ENCODE measurements at regions not wholly inside any gene's neighbourhood (a gene's known extent, or its start where the extent isn't known, plus 50 kb on each side); places are given as distances from the start of the nearest gene placed in this dataset.

- DNase-seq (ENCODE audit: low spot score): peak; percentile 58
- Histone ChIP-seq H3K9ac (no peak overlapping the region), H3K4me1 (no peaks in the 10 kb centered on the region), H3K36me3 (no peaks in the 10 kb centered on the region), H3F3A (ENCODE audit: low read depth) (no peaks in the 10 kb centered on the region), H4K20me1 (ENCODE audit: low read depth) (no peaks in the 10 kb centered on the region), H3K4me3 (no peak overlapping the region), H2AFZ (replicated peaks) (no peak overlapping the region), H3K27me3 (no peaks in the 10 kb centered on the region), H3K79me2 (ENCODE audit: low read depth) (no peaks in the 10 kb centered on the region), H3K27ac (no peak overlapping the region), H3K4me2 (no peak overlapping the region), H3K9me3 (ENCODE audit: low read depth) (no peaks in the 10 kb centered on the region)
- Mint-ChIP-seq H3K36me3 (no peaks in the 10 kb centered on the region), H3K27me3 (ENCODE audit: insufficient read depth, low read depth) (no peaks in the 10 kb centered on the region), H3K4me3 (no peak overlapping the region), H3K4me1 (no peaks in the 10 kb centered on the region), H3K9me3 (no peaks in the 10 kb centered on the region), H3K27ac (no peak overlapping the region)
- TF ChIP-seq EZH2 (IDR thresholded peaks at IDR 0.05): no peak
- TF ChIP-seq CTCF (IDR thresholded peaks at IDR 0.05): peak; percentile 69
Measured at GRCh38 chr3:159828542-159828943, 160.1 kb upstream of the IL12A start.

- no peak overlapping the region for H3K27ac ChIP-seq
- H3K79me2 ChIP-seq (ENCODE audit: low read depth): no peaks in the 10 kb centered on the region
Measured at GRCh38 chr3:159829056-159829455, 159.6 kb upstream of the IL12A start.

GRCh38 chr3:159829539-159830227 lies 159.0 kb upstream of the IL12A start:
- Histone ChIP-seq H2AFZ (replicated peaks) (no peak overlapping the region), H3K27me3 (no peaks in the 10 kb centered on the region), H4K20me1 (ENCODE audit: low read depth) (no peaks in the 10 kb centered on the region), H3K36me3 (no peaks in the 10 kb centered on the region), H3K9ac (no peak overlapping the region), H3K4me2 (no peak overlapping the region), H3F3A (ENCODE audit: low read depth) (no peaks in the 10 kb centered on the region), H3K4me1 (no peaks in the 10 kb centered on the region), H3K27ac (no peak overlapping the region), H3K79me2 (ENCODE audit: low read depth) (no peaks in the 10 kb centered on the region), H3K4me3 (no peak overlapping the region), H3K9me3 (ENCODE audit: low read depth) (no peaks in the 10 kb centered on the region)
- Mint-ChIP-seq H3K27ac (no peak overlapping the region), H3K4me1 (no peaks in the 10 kb centered on the region), H3K27me3 (ENCODE audit: insufficient read depth, low read depth) (no peaks in the 10 kb centered on the region), H3K4me3 (no peak overlapping the region), H3K36me3 (no peaks in the 10 kb centered on the region), H3K9me3 (no peaks in the 10 kb centered on the region)
- no peak for DNase-seq (ENCODE audit: low spot score)
- TF ChIP-seq EZH2 (IDR thresholded peaks at IDR 0.05) (no peak), EZH2phosphoT487 (IDR thresholded peaks at IDR 0.05) (no peak), CTCF (IDR thresholded peaks at IDR 0.05) (no peak)

More at GRCh38 chr3:159829056-159829455, 159.6 kb upstream of the IL12A start:
- TF ChIP-seq EZH2phosphoT487 (IDR thresholded peaks at IDR 0.05): no peak
- no peak for TF ChIP-seq EZH2 (IDR thresholded peaks at IDR 0.05)
- no peak for TF ChIP-seq CTCF (IDR thresholded peaks at IDR 0.05)
- Mint-ChIP-seq H3K27ac (no peak overlapping the region), H3K4me3 (no peak overlapping the region), H3K4me1 (no peaks in the 10 kb centered on the region), H3K36me3 (no peaks in the 10 kb centered on the region), H3K27me3 (ENCODE audit: insufficient read depth, low read depth) (no peaks in the 10 kb centered on the region), H3K9me3 (no peaks in the 10 kb centered on the region)
- Histone ChIP-seq H3K36me3 (no peaks in the 10 kb centered on the region), H3K9ac (no peak overlapping the region), H3K4me1 (no peaks in the 10 kb centered on the region), H3K4me3 (no peak overlapping the region), H3K9me3 (ENCODE audit: low read depth) (no peaks in the 10 kb centered on the region), H3F3A (ENCODE audit: low read depth) (no peaks in the 10 kb centered on the region), H4K20me1 (ENCODE audit: low read depth) (no peaks in the 10 kb centered on the region), H2AFZ (replicated peaks) (no peak overlapping the region), H3K27me3 (no peaks in the 10 kb centered on the region), H3K4me2 (no peak overlapping the region)
- DNase-seq (ENCODE audit: low spot score): no peak
